ENCODE measurements at regions not wholly inside any gene's neighbourhood (a gene's known extent, or its start where the extent isn't known, plus 50 kb on each side); places are given as distances from the start of the nearest gene placed in this dataset.

GRCh38 chr6:68192988-68193387 lies 442.1 kb upstream of the ADGRB3 start (continued):
- no peak for TF ChIP-seq TCF12 (IDR thresholded peaks at IDR 0.05; ENCODE audit: low read depth, low read length)
- TF ChIP-seq SRF (IDR thresholded peaks at IDR 0.05; ENCODE audit: low read depth, low read length): no peak

All from H1 (cell line).